ENCODE measurements at regions not wholly inside any gene's neighbourhood (a gene's known extent, or its start where the extent isn't known, plus 50 kb on each side); places are given as distances from the start of the nearest gene placed in this dataset.

- no peak for DNase-seq
These were observed 725.5 kb upstream of the FLRT2 start for GRCh38 chr14:84804468-84804867.

GRCh38 chr14:84804895-84805294 is 725.0 kb upstream of the FLRT2 start:
- no peak for DNase-seq

- no peak for DNase-seq
These were observed 723.8 kb upstream of the FLRT2 start for GRCh38 chr14:84806181-84806580.

GRCh38 chr14:84806622-84807021 is 723.3 kb upstream of the FLRT2 start:
- no peak for DNase-seq

GRCh38 chr14:84807673-84808072 is 722.3 kb upstream of the FLRT2 start:
- DNase-seq: peak in 3 of 56 donors; percentile 0 to 2 (median 1)

GRCh38 chr14:84809158-84809557 is 720.8 kb upstream of the FLRT2 start:
- no peak for DNase-seq

- DNase-seq: no peak
These were observed 715.6 kb upstream of the FLRT2 start for GRCh38 chr14:84814391-84814790.

- DNase-seq: no peak
These were observed 710.4 kb upstream of the FLRT2 start for GRCh38 chr14:84819528-84819927.

GRCh38 chr14:84825481-84826251 is 704.3 kb upstream of the FLRT2 start:
- no peak for DNase-seq

GRCh38 chr14:84826294-84826693 is 703.6 kb upstream of the FLRT2 start:
- peak in 1 of 56 donors; percentile 5 for DNase-seq

GRCh38 chr14:84850595-84850994 is 679.3 kb upstream of the FLRT2 start:
- DNase-seq: no peak

GRCh38 chr14:84856751-84857534 is 673.0 kb upstream of the FLRT2 start:
- DNase-seq: no peak

- no peak for DNase-seq
These were observed 672.4 kb upstream of the FLRT2 start for GRCh38 chr14:84857571-84857970.

GRCh38 chr14:84859116-84859515 is 670.8 kb upstream of the FLRT2 start:
- no peak for DNase-seq

GRCh38 chr14:84864548-84865271 is 665.2 kb upstream of the FLRT2 start:
- DNase-seq: no peak

GRCh38 chr14:84871734-84872133 is 658.2 kb upstream of the FLRT2 start:
- DNase-seq: no peak

- no peak for DNase-seq
These were observed 655.5 kb upstream of the FLRT2 start for GRCh38 chr14:84874436-84874835.

GRCh38 chr14:84877061-84877460 is 652.9 kb upstream of the FLRT2 start:
- DNase-seq: no peak

- DNase-seq: no peak
These were observed 647.1 kb upstream of the FLRT2 start for GRCh38 chr14:84882830-84883229.

- DNase-seq: no peak
These were observed 644.9 kb upstream of the FLRT2 start for GRCh38 chr14:84885061-84885460.

GRCh38 chr14:84891404-84891803 is 638.5 kb upstream of the FLRT2 start:
- DNase-seq: no peak

- no peak for DNase-seq
These were observed 635.7 kb upstream of the FLRT2 start for GRCh38 chr14:84894254-84894653.

Data from amygdala (tissue), 56 donors.